ENCODE measurements at regions not wholly inside any gene's neighbourhood (a gene's known extent, or its start where the extent isn't known, plus 50 kb on each side); places are given as distances from the start of the nearest gene placed in this dataset.

GRCh38 chr18:1505856-1506255, 601.2 kb downstream of the ADCYAP1 start:
- H3K36me3 Mint-ChIP-seq (ENCODE audit: low read depth, unreplicated experiment): no peaks in the 10 kb centered on the region
- no peak for FAIRE-seq

DNA sequence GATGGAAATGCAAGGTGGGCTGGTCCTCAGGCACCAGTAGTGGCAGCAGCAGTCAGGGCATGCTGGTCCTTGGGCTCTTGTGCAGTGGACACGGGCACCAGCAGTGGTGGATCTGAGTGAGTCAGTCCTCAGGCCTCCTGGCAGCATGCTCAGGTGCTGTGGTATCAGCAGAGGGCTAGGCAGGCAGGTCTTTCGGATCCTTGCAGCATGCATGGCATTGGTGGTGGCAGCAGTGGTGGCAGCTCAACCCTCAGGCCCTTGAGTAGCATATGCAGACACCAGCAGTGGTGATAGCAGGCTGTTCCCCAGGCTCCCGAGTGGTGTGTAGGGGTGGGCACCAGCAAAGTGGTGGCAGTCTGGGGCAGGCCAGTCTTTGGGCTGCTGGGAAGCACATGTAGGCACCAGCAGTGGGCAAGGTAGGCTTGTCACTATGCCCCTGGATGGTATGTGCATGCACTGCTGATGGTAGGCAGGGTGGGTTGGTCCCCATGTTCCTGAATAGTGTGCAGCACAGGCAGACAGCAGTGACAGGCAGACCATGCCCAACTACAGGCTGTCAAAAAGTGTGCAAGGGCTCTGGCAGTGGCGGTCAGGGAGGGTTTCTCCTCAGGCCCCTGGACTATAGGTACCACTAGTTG, 606.0 kb downstream of the ADCYAP1 start:
- FAIRE-seq: no peak

More at GRCh38 chr18:1505856-1506255, 601.2 kb downstream of the ADCYAP1 start:
- Histone ChIP-seq H3K36me3 (ENCODE audit: insufficient read depth, low read length) (no peaks in the 10 kb centered on the region), H3K4me3 (ENCODE audit: insufficient read depth, low read depth, low read length) (no peak overlapping the region), H3K9me3 (ENCODE audit: insufficient read depth, low read depth, low read length) (peaks cover 3% of the 10 kb centered on the region), H3K79me2 (ENCODE audit: insufficient read depth, low read length) (no peaks in the 10 kb centered on the region), H4K20me1 (ENCODE audit: insufficient read depth, low read length) (no peaks in the 10 kb centered on the region), H3K4me1 (ENCODE audit: insufficient read depth, low read length) (no peaks in the 10 kb centered on the region), H3K27me3 (ENCODE audit: insufficient read depth, low read length) (no peaks in the 10 kb centered on the region), H2AFZ (ENCODE audit: low read depth, low read length) (no peak overlapping the region), H3K27ac (ENCODE audit: low read depth, low read length) (no peak overlapping the region), H3K4me2 (ENCODE audit: low read length) (no peak overlapping the region), H3K9ac (ENCODE audit: low read length) (no peak overlapping the region)
- H3K4me1 Mint-ChIP-seq (ENCODE audit: low read depth, unreplicated experiment): no peaks in the 10 kb centered on the region
- no peak for DNase-seq (ENCODE audit: low read depth)
- H3K4me3 Mint-ChIP-seq (ENCODE audit: unreplicated experiment): no peak overlapping the region
- H3K9me3 Mint-ChIP-seq (ENCODE audit: unreplicated experiment): no peaks in the 10 kb centered on the region
- no peak for TF ChIP-seq EZH2 (IDR thresholded peaks at IDR 0.05; ENCODE audit: insufficient read depth, low read length)
- no peak for TF ChIP-seq CTCF (IDR thresholded peaks at IDR 0.05; ENCODE audit: insufficient read depth, low read depth, low read length)
- H3K27me3 Mint-ChIP-seq (ENCODE audit: low read depth, unreplicated experiment): peaks cover 2% of the 10 kb centered on the region
- no peak overlapping the region for H3K27ac Mint-ChIP-seq (ENCODE audit: unreplicated experiment)

More for the DNA sequence above, 606.0 kb downstream of the ADCYAP1 start:
- peaks cover 4% of the 10 kb centered on the region for H3K27me3 Mint-ChIP-seq (ENCODE audit: low read depth, unreplicated experiment)
- Histone ChIP-seq H3K4me2 (ENCODE audit: low read length) (no peak overlapping the region), H3K27ac (ENCODE audit: low read depth, low read length) (no peak overlapping the region), H4K20me1 (ENCODE audit: insufficient read depth, low read length) (no peaks in the 10 kb centered on the region), H3K36me3 (ENCODE audit: insufficient read depth, low read length) (no peaks in the 10 kb centered on the region), H3K4me1 (ENCODE audit: insufficient read depth, low read length) (no peaks in the 10 kb centered on the region), H2AFZ (ENCODE audit: low read depth, low read length) (no peak overlapping the region), H3K79me2 (ENCODE audit: insufficient read depth, low read length) (no peaks in the 10 kb centered on the region), H3K27me3 (ENCODE audit: insufficient read depth, low read length) (no peaks in the 10 kb centered on the region), H3K9ac (ENCODE audit: low read length) (no peak overlapping the region), H3K4me3 (ENCODE audit: insufficient read depth, low read depth, low read length) (no peak overlapping the region), H3K9me3 (ENCODE audit: insufficient read depth, low read depth, low read length) (peaks cover 3% of the 10 kb centered on the region)
- no peak for TF ChIP-seq CTCF (IDR thresholded peaks at IDR 0.05; ENCODE audit: insufficient read depth, low read depth, low read length)
- TF ChIP-seq EZH2 (IDR thresholded peaks at IDR 0.05; ENCODE audit: insufficient read depth, low read length): no peak
- H3K4me1 Mint-ChIP-seq (ENCODE audit: low read depth, unreplicated experiment): no peaks in the 10 kb centered on the region
- H3K4me3 Mint-ChIP-seq (ENCODE audit: unreplicated experiment): no peak overlapping the region
- H3K9me3 Mint-ChIP-seq (ENCODE audit: unreplicated experiment): no peaks in the 10 kb centered on the region
- no peaks in the 10 kb centered on the region for H3K36me3 Mint-ChIP-seq (ENCODE audit: low read depth, unreplicated experiment)
- H3K27ac Mint-ChIP-seq (ENCODE audit: unreplicated experiment): no peak overlapping the region
- DNase-seq (ENCODE audit: low read depth): no peak

Measured in astrocyte (in vitro differentiated cells and primary cell).